ENCODE measurements at regions not wholly inside any gene's neighbourhood (a gene's known extent, or its start where the extent isn't known, plus 50 kb on each side); places are given as distances from the start of the nearest gene placed in this dataset.

GRCh38 chr4:19159874-19160273 lies 1091.8 kb upstream of the SLIT2 start:
- Histone ChIP-seq H3K23ac (ENCODE audit: low read length) (no peak overlapping the region), H2BK5ac (ENCODE audit: low read depth, low read length, poor library complexity) (no peak overlapping the region), H3K14ac (ENCODE audit: low read length) (no peak overlapping the region), H4K91ac (ENCODE audit: low read depth, low read length) (no peak overlapping the region), H3K79me2 (ENCODE audit: control insufficient read depth, insufficient read depth, low read length, poor library complexity) (no peaks in the 10 kb centered on the region), H3K4me2 (ENCODE audit: low read length) (no peak overlapping the region), H2BK120ac (ENCODE audit: insufficient read depth, low read length, poor library complexity) (no peak overlapping the region), H3K79me1 (ENCODE audit: low read length) (no peaks in the 10 kb centered on the region), H2AFZ (ENCODE audit: insufficient read depth, low read length, poor library complexity) (no peak overlapping the region), H3K18ac (ENCODE audit: low read length) (no peak overlapping the region), H3K27ac (ENCODE audit: low read depth, low read length) (no peak overlapping the region), H4K12ac (ENCODE audit: low read depth, low read length) (no peak overlapping the region), H3K9ac (ENCODE audit: low read length) (no peak overlapping the region), H4K8ac (ENCODE audit: low read depth, low read length) (no peak overlapping the region), H3K9me3 (ENCODE audit: insufficient read depth, low read depth, low read length) (no peaks in the 10 kb centered on the region), H2AK5ac (ENCODE audit: low read length) (no peak overlapping the region), H3K4ac (ENCODE audit: low read depth, low read length) (no peak overlapping the region), H3K36me3 (ENCODE audit: control insufficient read depth in 1 of 2, insufficient read depth in 2 of 2, low read length in 2 of 2) (no peaks in the 10 kb centered on the region), H2BK12ac (ENCODE audit: low read length) (no peak overlapping the region), H3K4me1 (ENCODE audit: control insufficient read depth in 1 of 2, insufficient read depth in 2 of 2, low read length in 2 of 2) (peaks cover 0 to 2% of the 10 kb centered on the region in 2 experiments), H3K4me3 (ENCODE audit: low read depth, low read length) (no peak overlapping the region), H3K27me3 (ENCODE audit: insufficient read depth, low read length) (no peaks in the 10 kb centered on the region)
- DNase-seq: no peak
- WGBS (ENCODE audit: extremely low coverage, insufficient coverage, insufficient read length): no CpG with 5 or more reads among the region's 3 CpGs

- Histone ChIP-seq H4K8ac (ENCODE audit: low read depth, low read length) (no peak overlapping the region), H4K12ac (ENCODE audit: low read depth, low read length) (no peak overlapping the region), H3K4me3 (ENCODE audit: low read depth, low read length) (no peak overlapping the region), H2AK5ac (ENCODE audit: low read length) (no peak overlapping the region), H3K36me3 (ENCODE audit: control insufficient read depth in 1 of 2, insufficient read depth in 2 of 2, low read length in 2 of 2) (no peaks in the 10 kb centered on the region), H3K4me1 (ENCODE audit: control insufficient read depth in 1 of 2, insufficient read depth in 2 of 2, low read length in 2 of 2) (peaks cover 0 to 2% of the 10 kb centered on the region in 2 experiments), H3K4ac (ENCODE audit: low read depth, low read length) (no peak overlapping the region), H3K18ac (ENCODE audit: low read length) (no peak overlapping the region), H3K27ac (ENCODE audit: low read depth, low read length) (no peak overlapping the region), H4K91ac (ENCODE audit: low read depth, low read length) (no peak overlapping the region), H3K4me2 (ENCODE audit: low read length) (no peak overlapping the region), H3K23ac (ENCODE audit: low read length) (no peak overlapping the region), H3K79me1 (ENCODE audit: low read length) (no peaks in the 10 kb centered on the region), H3K9me3 (ENCODE audit: insufficient read depth, low read depth, low read length) (no peaks in the 10 kb centered on the region), H2AFZ (ENCODE audit: insufficient read depth, low read length, poor library complexity) (no peak overlapping the region), H2BK5ac (ENCODE audit: low read depth, low read length, poor library complexity) (no peak overlapping the region), H2BK120ac (ENCODE audit: insufficient read depth, low read length, poor library complexity) (no peak overlapping the region), H3K27me3 (ENCODE audit: insufficient read depth, low read length) (no peaks in the 10 kb centered on the region), H3K9ac (ENCODE audit: low read length) (no peak overlapping the region), H2BK12ac (ENCODE audit: low read length) (no peak overlapping the region), H3K79me2 (ENCODE audit: control insufficient read depth, insufficient read depth, low read length, poor library complexity) (no peaks in the 10 kb centered on the region), H3K14ac (ENCODE audit: low read length) (no peak overlapping the region)
- no CpG with 5 or more reads among the region's 2 CpGs for WGBS (ENCODE audit: extremely low coverage, insufficient coverage, insufficient read length)
- no peak for DNase-seq
These were observed 1093.4 kb upstream of the SLIT2 start for GRCh38 chr4:19158107-19158809.

GRCh38 chr4:19156786-19157185 lies 1094.9 kb upstream of the SLIT2 start:
- Histone ChIP-seq H3K4me2 (ENCODE audit: low read length) (no peak overlapping the region), H4K91ac (ENCODE audit: low read depth, low read length) (no peak overlapping the region), H2BK5ac (ENCODE audit: low read depth, low read length, poor library complexity) (no peak overlapping the region), H4K12ac (ENCODE audit: low read depth, low read length) (no peak overlapping the region), H2BK120ac (ENCODE audit: insufficient read depth, low read length, poor library complexity) (no peak overlapping the region), H3K27ac (ENCODE audit: low read depth, low read length) (no peak overlapping the region), H3K9ac (ENCODE audit: low read length) (no peak overlapping the region), H3K23ac (ENCODE audit: low read length) (no peak overlapping the region), H2AFZ (ENCODE audit: insufficient read depth, low read length, poor library complexity) (no peak overlapping the region), H2BK12ac (ENCODE audit: low read length) (no peak overlapping the region), H4K8ac (ENCODE audit: low read depth, low read length) (no peak overlapping the region), H3K79me1 (ENCODE audit: low read length) (no peaks in the 10 kb centered on the region), H3K18ac (ENCODE audit: low read length) (no peak overlapping the region), H3K14ac (ENCODE audit: low read length) (no peak overlapping the region), H2AK5ac (ENCODE audit: low read length) (no peak overlapping the region), H3K9me3 (ENCODE audit: insufficient read depth, low read depth, low read length) (no peaks in the 10 kb centered on the region), H3K4me1 (ENCODE audit: control insufficient read depth in 1 of 2, insufficient read depth in 2 of 2, low read length in 2 of 2) (peaks cover 0 to 2% of the 10 kb centered on the region in 2 experiments), H3K79me2 (ENCODE audit: control insufficient read depth, insufficient read depth, low read length, poor library complexity) (no peaks in the 10 kb centered on the region), H3K4ac (ENCODE audit: low read depth, low read length) (no peak overlapping the region), H3K4me3 (ENCODE audit: low read depth, low read length) (no peak overlapping the region), H3K36me3 (ENCODE audit: control insufficient read depth in 1 of 2, insufficient read depth in 2 of 2, low read length in 2 of 2) (no peaks in the 10 kb centered on the region), H3K27me3 (ENCODE audit: insufficient read depth, low read length) (no peaks in the 10 kb centered on the region)
- DNase-seq: no peak
- no CpG with 5 or more reads among the region's 3 CpGs for WGBS (ENCODE audit: extremely low coverage, insufficient coverage, insufficient read length)

- no peak overlapping the region for H3K4me3 ChIP-seq (ENCODE audit: low read depth, low read length)
- H2AK5ac ChIP-seq (ENCODE audit: low read length): no peak overlapping the region
- H3K79me2 ChIP-seq (ENCODE audit: control insufficient read depth, insufficient read depth, low read length, poor library complexity): no peaks in the 10 kb centered on the region
- H3K4me2 ChIP-seq (ENCODE audit: low read length): no peak overlapping the region
- no peak overlapping the region for H2BK5ac ChIP-seq (ENCODE audit: low read depth, low read length, poor library complexity)
- no peak overlapping the region for H4K8ac ChIP-seq (ENCODE audit: low read depth, low read length)
- DNase-seq: no peak
- no peaks in the 10 kb centered on the region for H3K36me3 ChIP-seq (ENCODE audit: control insufficient read depth in 1 of 2, insufficient read depth in 2 of 2, low read length in 2 of 2)
- no peak overlapping the region for H4K12ac ChIP-seq (ENCODE audit: low read depth, low read length)
- H3K18ac ChIP-seq (ENCODE audit: low read length): no peak overlapping the region
- H2BK120ac ChIP-seq (ENCODE audit: insufficient read depth, low read length, poor library complexity): no peak overlapping the region
- no CpG with 5 or more reads among the region's 1 CpG for WGBS (ENCODE audit: extremely low coverage, insufficient coverage, insufficient read length)
- H3K23ac ChIP-seq (ENCODE audit: low read length): no peak overlapping the region
- no peak overlapping the region for H3K27ac ChIP-seq (ENCODE audit: low read depth, low read length)
- no peaks in the 10 kb centered on the region for H3K79me1 ChIP-seq (ENCODE audit: low read length)
- H2BK12ac ChIP-seq (ENCODE audit: low read length): no peak overlapping the region
- no peak overlapping the region for H3K9ac ChIP-seq (ENCODE audit: low read length)
- no peak overlapping the region for H3K4ac ChIP-seq (ENCODE audit: low read depth, low read length)
- H3K9me3 ChIP-seq (ENCODE audit: insufficient read depth, low read depth, low read length): no peaks in the 10 kb centered on the region
- H3K14ac ChIP-seq (ENCODE audit: low read length): no peak overlapping the region
- no peak overlapping the region for H2AFZ ChIP-seq (ENCODE audit: insufficient read depth, low read length, poor library complexity)
- peaks cover 0 to 2% of the 10 kb centered on the region in 2 experiments for H3K4me1 ChIP-seq (ENCODE audit: control insufficient read depth in 1 of 2, insufficient read depth in 2 of 2, low read length in 2 of 2)
- H4K91ac ChIP-seq (ENCODE audit: low read depth, low read length): no peak overlapping the region
- H3K27me3 ChIP-seq (ENCODE audit: insufficient read depth, low read length): no peaks in the 10 kb centered on the region
These were observed 1096.1 kb upstream of the SLIT2 start for GRCh38 chr4:19155568-19155967.
